22Rv1 (cell line): ENCODE measurements at regions not wholly inside any gene's neighbourhood (a gene's known extent, or its start where the extent isn't known, plus 50 kb on each side); places are given as distances from the start of the nearest gene placed in this dataset.

Experiments
- H3K27ac ChIP-seq: fragments of 450-650 bp; 2 replicates; pipeline ENCODE4 v1.5.1; 2017
- CTCF ChIP-seq: fragments of 450-650 bp; IDR thresholded peaks from 2 replicates; pipeline ENCODE4 v1.5.1; 2017; ENCODE audit warnings: mild to moderate bottlenecking
- ZFX ChIP-seq: fragments of 450-650 bp; IDR thresholded peaks from 2 replicates; pipeline ENCODE4 v1.6.1; 2017; ENCODE audit warnings: antibody characterized with exemption, borderline replicate concordance

- TF ChIP-seq ZFX, result no peak
- TF ChIP-seq CTCF, result no peak
- H3K27ac ChIP-seq, result no peak overlapping the region
Observed at GRCh38 chr3:43796041-43796596, 105.4 kb downstream of the ABHD5 start.

GRCh38 chr3:43797794-43798193, 107.1 kb downstream of the ABHD5 start:
- TF ChIP-seq CTCF, result no peak
- no peak overlapping the region for H3K27ac ChIP-seq

DNA sequence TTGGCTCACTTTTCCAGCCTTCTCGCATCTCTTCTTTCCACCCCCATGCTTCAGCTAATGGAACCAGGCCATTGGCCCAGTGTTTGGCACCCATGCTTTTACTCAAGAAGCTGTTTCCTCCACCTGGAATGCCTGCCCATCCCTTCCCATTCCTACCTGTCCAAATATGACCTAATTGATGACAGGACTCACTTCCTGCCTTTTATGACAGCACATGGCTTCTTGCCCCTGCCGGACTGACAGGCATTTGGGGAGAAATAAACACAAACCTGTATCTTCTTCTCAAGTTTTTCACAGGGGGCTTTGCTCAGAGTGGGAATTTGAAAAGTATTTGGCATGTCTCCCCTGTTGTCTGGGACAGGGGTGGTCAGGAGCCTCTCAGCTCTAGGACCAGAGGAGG, 120.1 kb downstream of the ABHD5 start:
- TF ChIP-seq ZFX (no peak), CTCF (no peak)
- no peak overlapping the region for H3K27ac ChIP-seq

GRCh38 chr3:43814461-43814860, 123.7 kb downstream of the ABHD5 start:
- H3K27ac ChIP-seq, result no peak overlapping the region
- no peak for TF ChIP-seq ZFX
- no peak for TF ChIP-seq CTCF

GRCh38 chr3:43816372-43816771, 125.6 kb downstream of the ABHD5 start:
- no peak for TF ChIP-seq CTCF
- no peak for TF ChIP-seq ZFX
- no peak overlapping the region for H3K27ac ChIP-seq

DNA sequence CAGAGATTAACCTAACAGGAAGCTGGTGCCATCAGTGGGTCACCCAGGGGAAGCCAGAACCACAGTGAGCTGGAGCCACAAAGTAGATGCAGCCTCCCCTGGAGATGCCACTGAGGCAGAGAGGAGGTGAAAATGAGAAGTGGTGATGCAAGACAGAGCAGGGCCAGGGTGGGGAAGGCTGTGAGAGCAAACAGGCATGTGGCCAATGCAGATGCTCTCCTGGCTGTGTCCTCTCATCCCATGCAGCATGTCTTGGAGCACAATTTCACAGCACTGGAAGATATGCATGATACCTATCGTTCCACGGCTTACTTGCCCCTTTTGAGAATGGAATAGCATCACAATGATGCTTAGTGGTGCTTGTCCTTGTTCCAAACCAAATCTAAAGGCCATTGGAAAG, 126.3 kb downstream of the ABHD5 start:
- TF ChIP-seq CTCF, result no peak
- no peak for TF ChIP-seq ZFX
- no peak overlapping the region for H3K27ac ChIP-seq

DNA sequence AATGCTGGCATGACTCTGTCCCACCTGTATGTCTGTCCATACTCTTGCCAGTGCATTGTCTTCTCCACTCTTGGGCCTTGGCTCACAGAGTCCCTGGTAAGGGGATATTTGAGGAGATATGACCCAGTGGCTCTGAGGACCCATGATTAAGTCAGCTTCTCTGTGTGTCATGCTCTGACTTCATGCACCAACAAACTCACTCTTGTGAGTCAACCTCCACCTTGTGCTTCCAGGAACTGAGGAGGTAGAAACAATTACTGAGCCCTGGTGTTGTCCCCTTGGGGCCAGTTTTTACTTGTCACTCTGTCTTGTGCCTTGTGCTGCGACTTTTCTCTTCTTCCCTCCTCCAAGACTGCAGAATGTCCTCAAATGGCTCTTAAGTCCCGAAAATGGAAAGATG, 127.1 kb downstream of the ABHD5 start:
- no peak overlapping the region for H3K27ac ChIP-seq

More for the DNA sequence above, 127.1 kb downstream of the ABHD5 start:
- TF ChIP-seq ZFX (no peak), CTCF (no peak)
